GM18507 (cell line): ENCODE measurements at regions not wholly inside any gene's neighbourhood (a gene's known extent, or its start where the extent isn't known, plus 50 kb on each side); places are given as distances from the start of the nearest gene placed in this dataset.

Experiments
- DNase-seq: peaks from one replicate; pipeline ENCODE4 v3.0.0; 2011; ENCODE audit warnings: low read depth; ENCODE audit not compliant: insufficient read length; ENCODE audit errors: extremely low spot score
- FAIRE-seq: peaks from 2 replicates; lab custom pipeline; 2011; peaks lifted over from hg19 to GRCh38; lab: Jason Lieb, UNC

DNA sequence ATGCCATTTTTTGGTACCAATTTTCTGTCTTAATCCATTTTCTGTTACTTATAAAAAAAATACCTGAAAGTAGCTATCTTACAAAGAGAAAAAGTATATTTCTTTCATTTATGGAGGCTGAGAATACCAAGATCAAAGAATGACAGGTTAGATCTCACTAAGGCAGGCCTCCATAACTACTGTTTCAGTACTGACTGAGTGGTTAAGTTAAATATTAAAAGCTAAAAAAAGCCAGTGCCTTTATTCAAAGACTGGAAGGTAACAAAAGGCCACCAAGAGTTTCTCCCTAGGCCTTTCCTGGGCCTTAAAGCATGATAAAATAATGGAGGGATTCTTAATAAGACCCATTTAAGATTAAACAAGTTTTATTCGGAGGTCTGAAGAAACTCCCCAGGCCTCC is 687.7 kb upstream of the ADGRL4 start:
- FAIRE-seq (peak; percentile 87), DNase-seq (no peak)

DNA sequence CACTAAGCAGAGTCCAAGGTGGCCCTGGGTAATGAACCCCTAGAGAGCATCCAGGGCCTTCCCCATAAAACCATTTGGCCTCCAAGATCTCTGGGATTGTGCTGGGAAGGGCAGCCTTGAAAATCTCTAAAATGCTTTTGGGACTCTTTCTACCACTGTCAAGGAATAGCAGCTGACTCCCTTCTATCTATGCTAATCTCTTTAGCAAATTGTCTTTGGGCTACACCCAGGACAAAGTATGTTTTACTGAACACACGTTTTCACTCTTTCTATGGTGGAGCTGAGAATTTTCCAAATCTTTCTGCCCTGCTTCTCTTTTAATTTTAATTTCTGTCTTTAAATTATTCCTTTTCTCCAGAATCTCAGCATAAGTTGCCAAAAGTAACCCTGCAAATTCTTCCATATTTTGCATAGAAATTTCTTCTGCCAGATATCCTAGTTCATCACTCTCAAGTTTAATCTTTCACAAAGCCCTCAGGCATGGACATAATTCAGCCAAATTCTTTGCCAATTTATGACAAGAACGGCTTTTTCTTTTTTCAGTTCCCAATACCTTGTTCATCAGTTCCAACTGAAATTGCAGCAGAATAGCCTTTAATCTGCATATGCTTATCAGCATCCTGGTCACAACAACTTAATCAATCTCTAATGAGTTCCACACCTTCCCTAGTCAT is 687.0 kb upstream of the ADGRL4 start:
- FAIRE-seq: peak; percentile 58
- no peak for DNase-seq

DNA sequence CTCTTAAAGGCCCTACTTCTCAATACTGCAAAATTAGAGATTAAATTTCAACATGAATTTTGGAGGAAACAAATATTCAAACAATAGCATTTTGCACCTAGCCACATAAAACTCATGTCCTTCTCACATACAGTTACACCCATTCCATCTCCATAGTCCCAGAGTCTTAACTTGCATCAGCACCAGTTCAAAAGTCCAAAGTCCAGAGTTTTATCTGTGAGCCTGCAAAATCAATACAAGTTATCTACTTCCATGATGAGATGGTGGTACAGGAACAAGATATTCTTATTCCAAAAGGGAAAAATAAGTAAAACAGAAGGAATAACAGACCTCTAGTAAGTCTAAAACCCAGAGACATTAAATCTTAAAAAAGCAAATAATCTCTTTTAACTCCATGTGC is 686.0 kb upstream of the ADGRL4 start:
- FAIRE-seq (no peak), DNase-seq (no peak)

DNA sequence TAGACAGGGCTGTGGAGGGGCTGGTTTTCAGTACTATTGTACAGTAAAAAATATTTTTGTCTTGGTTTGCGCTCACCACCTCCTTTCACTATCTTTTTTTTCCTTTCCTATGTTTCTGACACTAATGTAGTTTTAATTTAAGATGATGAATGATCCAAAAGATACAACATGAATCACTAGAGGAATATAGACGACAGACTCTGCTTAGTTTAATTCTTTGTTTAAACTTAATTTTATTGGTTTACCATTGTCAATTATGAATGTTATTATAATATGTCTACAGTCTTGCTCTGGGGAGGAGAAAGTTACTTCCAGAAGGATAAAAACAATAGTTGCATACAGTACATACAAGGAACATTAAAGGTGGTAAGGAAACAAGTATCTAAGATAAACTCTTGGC is 682.4 kb upstream of the ADGRL4 start:
- FAIRE-seq: no peak
- DNase-seq: no peak

DNA sequence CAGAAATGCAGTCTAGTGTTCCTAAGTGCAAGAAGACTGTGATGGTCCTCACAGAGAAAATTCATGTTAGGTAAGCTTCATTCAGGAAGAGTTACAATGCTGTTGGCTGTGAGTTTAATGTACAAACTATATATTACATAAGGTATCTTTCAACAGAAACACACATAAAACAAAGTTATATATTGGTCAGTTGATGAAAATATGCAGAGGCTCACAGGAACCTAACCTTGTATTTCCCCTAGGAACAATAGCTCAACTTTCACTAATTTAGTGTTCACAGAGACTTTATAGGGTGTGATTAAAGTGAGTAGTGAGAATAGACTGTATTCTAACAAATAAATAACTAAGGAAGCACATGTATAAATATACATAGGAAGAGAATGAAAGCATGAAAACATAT is 676.9 kb upstream of the ADGRL4 start:
- DNase-seq: no peak
- FAIRE-seq: no peak

DNA sequence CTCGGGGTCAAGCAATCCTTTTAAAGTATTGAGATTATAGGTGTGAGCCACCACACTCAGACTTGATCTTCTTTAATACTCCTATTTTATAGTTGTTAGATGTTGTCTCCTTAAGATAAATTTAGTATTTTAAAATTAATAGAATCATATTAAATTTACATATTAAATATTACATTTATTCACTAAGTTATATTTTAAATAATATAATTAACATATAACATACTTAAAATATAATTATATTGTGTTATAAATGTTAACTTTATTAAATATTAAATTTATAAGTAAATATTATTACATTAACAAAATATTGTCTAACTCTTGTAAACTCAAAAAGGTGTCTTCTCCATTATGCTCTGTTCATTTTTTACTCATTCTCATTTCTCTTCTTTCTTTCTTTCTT is 675.9 kb upstream of the ADGRL4 start:
- FAIRE-seq (no peak), DNase-seq (no peak)

DNA sequence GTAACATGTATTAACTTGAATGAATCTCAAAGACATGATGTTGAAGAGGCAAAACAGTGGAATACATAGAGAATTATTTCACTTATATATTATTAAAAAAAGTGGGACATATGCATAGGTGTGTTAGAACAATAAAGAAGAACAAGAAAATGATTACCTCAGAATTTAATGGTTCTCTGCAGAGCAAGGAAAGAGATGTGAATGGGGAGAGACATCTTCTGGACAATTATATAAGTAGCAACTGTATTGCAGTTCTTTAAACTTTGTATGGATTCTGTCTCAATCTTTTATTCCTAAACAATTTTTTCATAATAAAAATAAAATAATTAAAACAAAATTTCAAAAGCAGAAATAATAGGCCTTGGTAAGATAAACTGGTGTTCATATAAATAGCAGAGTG is 674.9 kb upstream of the ADGRL4 start:
- no peak for DNase-seq
- no peak for FAIRE-seq

DNA sequence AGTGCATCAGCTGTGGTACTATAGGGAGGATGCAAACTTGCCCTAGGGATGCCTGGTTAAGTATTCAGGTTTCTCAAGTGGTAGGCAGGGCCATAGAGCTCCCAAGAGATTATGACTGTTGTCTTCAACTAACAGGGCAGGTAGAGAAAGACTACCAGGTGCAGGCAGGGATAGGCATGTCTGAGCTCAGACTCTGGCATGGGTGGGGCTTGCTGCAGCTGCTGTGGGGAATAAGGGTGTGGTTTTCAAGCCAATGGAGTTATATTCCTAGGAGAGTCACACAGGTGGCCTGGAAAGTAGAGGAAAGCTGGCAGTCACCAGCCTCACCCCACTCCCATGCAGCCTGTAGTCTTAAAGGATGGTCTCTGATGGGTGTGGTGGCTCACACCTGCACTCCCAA is 673.4 kb upstream of the ADGRL4 start:
- DNase-seq (no peak), FAIRE-seq (no peak)

DNA sequence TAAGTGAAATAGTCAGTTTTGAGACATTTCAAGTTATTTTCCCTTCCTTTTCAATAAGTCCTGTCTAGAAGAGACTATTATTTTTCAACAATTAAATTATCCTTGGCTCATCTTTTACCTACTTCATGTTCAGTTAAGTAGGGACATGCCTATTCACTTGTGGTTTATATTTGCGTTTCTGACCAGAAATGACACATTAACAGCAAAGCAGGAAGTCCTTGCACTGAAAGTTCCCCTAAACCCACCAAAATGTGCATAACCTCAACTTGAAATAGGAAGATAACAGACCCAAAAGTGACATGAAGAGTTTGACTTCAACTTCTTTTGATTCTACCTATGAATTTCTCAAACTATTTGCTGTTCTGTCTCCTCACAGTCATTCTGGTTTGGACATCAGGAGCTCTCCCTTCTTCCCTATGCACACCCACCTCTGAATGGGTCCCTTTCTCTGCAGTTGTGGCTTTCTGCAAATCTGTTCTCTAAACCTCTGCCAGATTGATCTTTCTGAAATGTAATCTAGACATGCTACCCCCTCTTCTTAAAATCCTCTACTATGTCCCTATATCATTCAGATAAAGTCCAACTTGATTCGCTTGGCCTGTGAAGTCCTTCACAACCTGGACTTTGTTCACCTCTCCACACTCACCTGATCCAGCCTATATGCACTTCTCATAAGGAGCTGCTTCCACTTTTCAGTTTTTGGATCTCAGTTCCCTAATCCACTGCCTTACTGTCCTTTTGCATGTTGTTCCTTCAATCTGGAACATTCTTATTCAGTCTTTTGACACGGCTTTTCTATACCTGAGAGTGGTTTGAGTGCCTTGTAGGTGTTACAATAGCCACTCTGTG is 661.5 kb upstream of the ADGRL4 start:
- FAIRE-seq (peak; percentile 96), DNase-seq (peak; percentile 11)

DNA sequence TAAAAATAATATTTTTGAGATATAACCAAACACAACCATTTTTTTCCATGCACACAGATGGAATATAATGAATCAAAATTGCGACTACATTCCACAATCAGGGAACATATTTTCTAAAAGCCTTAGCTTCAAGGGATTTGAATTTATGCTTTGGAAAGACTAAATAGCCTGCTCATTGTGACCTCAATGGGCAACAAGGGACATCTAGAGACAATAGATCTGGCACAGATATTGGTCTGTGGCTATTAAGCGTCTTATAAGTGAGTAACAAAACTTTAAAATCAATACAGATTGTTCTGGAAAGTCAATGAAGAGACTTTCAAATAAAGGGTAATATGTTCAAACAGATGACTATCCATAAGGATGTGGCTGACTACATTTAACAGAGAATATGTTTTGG is 660.6 kb upstream of the ADGRL4 start:
- DNase-seq (no peak), FAIRE-seq (peak; percentile 31)

DNA sequence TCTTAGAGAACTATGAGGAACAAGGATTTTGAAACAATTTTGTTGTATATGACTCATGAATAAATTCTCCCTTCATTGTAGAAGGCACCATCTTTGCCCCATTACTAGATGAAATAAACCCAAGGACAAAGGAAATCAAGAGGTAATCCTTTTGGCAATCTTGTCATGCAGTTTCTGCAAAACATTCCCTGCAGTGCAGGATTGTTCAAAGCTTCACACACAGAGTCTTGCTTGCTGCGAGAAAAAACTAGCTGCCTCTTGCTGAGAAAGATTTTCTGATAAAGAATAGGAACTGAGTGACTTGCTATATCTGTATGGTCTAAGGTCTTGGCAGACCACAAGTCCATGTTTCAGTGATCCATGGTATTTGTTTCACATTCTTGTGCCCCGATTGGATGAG is 657.4 kb upstream of the ADGRL4 start:
- FAIRE-seq: no peak
- no peak for DNase-seq

DNA sequence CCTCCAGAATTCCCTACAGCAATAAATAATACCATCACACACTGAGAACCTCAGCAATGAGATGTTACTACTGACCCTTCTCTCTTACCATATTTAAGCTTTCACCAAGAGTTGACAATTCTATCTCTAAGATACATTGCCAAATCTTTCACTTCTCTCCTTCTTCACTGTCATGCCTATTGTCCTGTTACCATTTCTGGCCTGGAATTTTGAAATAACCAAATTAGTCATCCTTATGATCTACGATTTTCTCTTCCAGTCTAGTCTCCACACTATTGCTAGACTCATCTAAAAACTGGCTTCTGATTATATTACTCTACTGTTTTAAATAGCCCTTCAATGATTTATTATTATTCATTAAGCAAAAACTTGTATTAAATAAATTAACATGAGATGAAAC is 656.1 kb upstream of the ADGRL4 start:
- DNase-seq (no peak), FAIRE-seq (no peak)

DNA sequence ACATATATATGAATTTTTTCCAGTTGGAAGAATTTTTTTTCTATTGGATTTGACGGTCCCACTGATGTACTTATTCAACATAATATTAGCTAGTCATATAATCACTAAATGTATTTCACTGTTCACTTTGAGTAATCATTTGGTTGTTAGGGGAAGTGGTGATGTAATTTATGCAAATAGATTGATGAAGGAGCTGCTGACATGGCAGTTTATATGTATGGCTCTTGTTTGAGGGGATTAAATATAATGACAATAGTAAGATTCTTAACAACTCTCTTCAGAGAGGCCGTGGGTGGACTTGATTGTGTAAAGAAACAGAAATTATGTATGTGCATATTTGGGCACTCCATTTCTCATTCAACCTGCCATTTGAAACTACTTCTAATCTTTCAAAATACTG is 653.6 kb upstream of the ADGRL4 start:
- FAIRE-seq (peak; percentile 31), DNase-seq (no peak)

DNA sequence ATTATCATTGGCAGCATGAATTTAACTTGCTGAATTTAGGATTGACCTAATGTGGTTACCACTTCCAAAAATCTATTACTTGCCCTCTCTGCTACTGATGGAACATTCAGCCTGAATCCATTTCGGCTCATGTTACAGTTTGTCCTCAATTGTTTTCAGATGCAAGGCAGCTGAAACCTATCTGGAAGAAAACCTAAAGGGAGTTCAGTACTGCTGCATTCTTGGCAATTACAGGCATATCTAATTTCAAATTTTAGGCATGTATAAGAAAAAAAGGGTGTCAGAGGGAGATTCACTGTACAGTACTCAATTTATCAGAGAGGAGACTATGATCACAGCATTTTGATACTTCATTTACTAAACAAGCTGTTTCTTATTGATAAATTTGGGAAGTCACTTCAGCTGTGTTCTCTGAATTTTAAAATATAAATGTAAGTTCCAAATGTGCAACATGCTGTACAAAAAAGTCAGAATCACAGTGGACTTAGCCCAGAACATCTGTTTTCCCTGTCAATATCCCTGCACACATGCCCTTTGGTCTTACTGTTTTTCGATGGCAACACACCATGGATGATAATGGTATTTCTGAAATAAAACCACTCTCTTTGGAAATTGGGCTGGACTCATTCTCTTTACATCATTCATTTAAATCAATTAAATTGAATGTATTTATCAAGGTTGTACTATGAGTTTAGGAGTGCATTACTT is 651.6 kb upstream of the ADGRL4 start:
- FAIRE-seq: no peak
- no peak for DNase-seq

DNA sequence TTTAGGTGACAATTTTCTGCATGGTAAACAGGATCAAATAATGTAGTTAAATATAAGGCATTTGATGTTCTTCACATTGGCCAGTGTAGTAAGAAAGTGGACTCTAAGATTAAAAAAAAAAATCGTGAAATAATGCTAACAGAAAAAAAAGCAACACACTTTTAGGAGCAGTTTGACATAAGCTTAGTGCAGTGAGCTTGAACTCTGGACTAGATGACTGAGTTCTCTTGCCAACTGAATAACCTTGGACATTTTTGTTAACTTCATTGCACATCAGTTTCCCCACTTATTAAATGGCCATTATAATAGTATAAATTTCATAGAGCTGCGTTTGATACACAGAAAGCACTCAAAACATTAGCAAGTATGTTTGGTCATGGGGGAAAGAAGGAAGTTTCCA is 649.3 kb upstream of the ADGRL4 start:
- no peak for FAIRE-seq
- DNase-seq: no peak

DNA sequence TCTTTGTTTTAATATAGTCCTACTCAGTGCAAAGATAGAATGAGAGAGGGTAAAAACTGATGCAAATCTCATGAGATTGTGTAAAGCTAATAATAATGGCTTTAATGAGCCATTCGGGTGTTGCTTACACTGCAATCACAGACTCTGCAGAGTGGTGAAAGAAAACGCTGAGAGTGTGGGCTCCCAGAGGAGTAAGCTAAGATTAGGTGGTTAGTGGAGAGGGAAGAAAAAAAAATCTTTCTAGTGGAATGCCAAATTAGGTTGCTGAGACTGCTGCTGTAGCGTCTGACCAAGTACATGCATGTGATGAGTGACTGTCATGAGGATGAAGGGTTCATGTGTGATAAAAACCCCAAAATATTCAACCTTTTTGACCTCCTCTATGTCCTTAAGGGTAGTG is 645.9 kb upstream of the ADGRL4 start:
- no peak for FAIRE-seq
- DNase-seq: no peak

DNA sequence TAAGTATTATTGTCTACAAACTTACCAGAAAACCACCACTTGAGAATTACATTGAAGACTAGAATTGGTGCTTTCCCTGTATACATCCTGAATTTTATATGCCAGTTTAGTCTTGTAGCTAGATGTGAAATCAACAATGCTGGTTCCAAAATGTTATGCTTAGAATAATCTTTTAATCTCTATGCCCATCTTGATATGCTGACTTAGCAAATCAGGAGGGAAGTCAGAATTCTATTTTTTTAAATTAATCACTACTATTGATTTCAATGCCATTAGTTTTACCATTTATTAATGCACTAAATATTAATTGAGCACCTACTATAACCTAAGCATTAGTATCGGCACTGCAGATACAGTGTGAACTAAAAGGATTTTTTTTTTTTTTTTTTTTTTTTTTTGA is 641.6 kb upstream of the ADGRL4 start:
- no peak for FAIRE-seq
- no peak for DNase-seq

DNA sequence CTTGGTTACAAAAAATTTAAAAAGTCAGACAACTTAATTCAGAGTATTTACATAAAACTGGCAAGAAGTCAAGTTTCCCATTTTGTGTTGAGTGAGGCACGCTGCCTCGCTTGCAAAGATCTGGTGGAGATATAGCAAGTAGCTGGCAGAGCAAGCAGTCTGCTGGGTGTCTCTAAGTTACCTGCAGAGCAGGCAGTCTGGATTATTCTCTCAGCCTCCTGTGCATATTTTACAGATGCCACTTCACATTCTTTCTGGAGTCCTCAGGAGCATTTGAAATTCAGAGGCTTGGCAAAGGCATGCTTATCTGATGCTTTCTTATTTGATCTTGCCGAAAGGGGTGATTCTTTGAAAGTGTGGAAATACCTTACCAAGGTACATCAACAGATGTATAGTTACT is 640.4 kb upstream of the ADGRL4 start:
- FAIRE-seq: no peak
- DNase-seq: no peak

DNA sequence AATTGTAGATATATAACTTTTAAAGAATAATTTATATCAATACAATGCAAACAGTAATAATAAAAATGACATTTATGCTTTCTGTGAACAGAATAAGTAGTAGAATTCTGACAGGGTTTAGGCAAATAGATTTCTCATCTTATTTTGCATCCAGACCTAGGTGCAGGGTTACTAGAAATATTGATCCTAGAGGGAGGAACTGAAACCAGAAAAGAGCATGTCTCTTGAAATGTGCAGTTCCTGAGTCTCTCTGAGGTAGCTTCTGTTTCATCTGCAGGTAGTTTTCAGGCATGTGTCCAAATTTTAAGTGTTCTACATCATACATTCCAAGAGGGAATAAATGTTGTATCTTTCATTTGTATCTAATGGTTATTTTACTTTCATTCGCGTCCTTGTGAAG is 631.9 kb upstream of the ADGRL4 start:
- DNase-seq (no peak), FAIRE-seq (peak; percentile 74)

DNA sequence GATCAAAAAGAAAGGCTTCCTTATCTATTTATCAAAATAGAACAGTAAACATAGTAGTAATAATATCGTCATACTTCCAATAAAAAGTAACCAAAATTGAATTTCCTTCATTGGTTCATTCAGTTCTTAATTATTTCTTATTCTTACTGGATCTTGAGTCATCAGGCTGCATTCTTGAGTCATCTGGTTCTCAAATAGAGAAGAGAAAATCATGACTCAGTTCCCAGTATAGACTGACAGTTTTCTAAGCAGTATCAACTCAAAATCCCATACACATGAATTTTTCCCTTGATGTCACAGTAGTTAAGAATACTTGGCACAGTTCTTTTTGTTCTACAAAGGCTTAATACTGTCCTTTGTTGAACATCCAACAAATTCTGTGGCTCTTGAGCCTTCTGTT is 626.9 kb upstream of the ADGRL4 start:
- FAIRE-seq (no peak), DNase-seq (no peak)

DNA sequence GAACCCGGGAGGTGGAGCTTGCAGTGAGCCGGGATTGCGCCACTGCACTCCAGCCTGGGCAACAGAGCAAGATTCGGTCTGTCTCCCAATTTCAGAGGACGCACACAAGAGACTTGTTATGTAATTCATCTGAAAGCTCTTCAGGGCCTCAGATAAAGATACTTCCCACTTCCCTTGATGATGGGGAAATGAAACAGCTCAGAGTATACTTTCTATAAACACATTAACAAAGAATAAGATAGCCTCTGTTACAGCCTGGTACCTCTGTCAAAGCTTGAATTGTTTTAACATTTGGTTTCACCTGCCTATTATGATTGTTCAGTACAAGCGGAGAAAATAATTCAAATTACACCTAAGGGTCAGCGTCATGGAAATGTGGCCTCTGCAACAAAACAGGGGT is 622.9 kb upstream of the ADGRL4 start:
- FAIRE-seq (peak; percentile 47), DNase-seq (no peak)
